GM23338 (cell line): ENCODE measurements at regions not wholly inside any gene's neighbourhood (a gene's known extent, or its start where the extent isn't known, plus 50 kb on each side); places are given as distances from the start of the nearest gene placed in this dataset.

ENCODE experiments used
- NANOG ChIP-seq: IDR thresholded peaks from 2 replicates; pipeline ENCODE4 v1.6.1; 2016; ENCODE audit warnings: antibody characterized with exemption, borderline replicate concordance
- POLR2AphosphoS5 ChIP-seq: IDR thresholded peaks from 2 replicates; pipeline ENCODE4 v1.6.1; 2016; ENCODE audit warnings: antibody characterized with exemption, low read depth
- STAT1 ChIP-seq: IDR thresholded peaks from one replicate; pipeline ENCODE4 v1.6.1; 2016; ENCODE audit warnings: antibody characterized with exemption; ENCODE audit not compliant: unreplicated experiment
- ZNF114 ChIP-seq: fragments of 250-450 bp; sonication (Bioruptor Pico); IDR thresholded peaks from 2 replicates; pipeline ENCODE4 v1.5.0; 2020; ENCODE audit warnings: mild to moderate bottlenecking, moderate library complexity
- ZNF331 ChIP-seq: fragments of 250-450 bp; sonication (Bioruptor Pico); IDR thresholded peaks from 2 replicates; pipeline ENCODE4 v1.5.0; 2020; ENCODE audit warnings: low read depth, mild to moderate bottlenecking, moderate library complexity
- TF ChIP-seq, protein P1 (sequence below): fragments of 250-450 bp; sonication (Bioruptor Pico); IDR thresholded peaks from 2 replicates; pipeline ENCODE4 v1.5.0; 2020; ENCODE audit warnings: mild to moderate bottlenecking, moderate library complexity
- TF ChIP-seq, protein P2 (sequence below): IDR thresholded peaks from one replicate; pipeline ENCODE4 v1.6.1; 2018; ENCODE audit warnings: antibody characterized with exemption; ENCODE audit not compliant: unreplicated experiment

DNA sequence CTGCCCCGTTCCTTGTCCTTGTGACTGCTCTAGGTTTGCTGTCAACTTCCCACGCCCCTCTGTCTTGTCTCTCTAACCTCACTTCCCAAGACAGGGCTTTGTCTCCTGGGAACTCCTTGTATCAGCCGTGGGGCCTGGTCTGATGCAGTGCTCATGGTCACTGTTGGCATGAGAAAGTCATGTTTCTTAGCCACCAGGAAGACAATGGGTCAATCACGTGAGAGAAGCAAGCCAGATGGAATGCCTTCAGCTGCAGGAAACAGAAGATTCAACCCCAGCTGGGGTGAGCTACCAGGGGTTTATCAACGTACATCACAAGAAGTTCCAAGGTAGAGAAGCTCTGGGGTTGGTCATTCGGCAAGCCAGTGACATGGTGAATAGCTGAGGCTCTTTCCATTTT, 116.6 kb downstream of the IRF8 start (continued):
- TF ChIP-seq, protein P1, sequence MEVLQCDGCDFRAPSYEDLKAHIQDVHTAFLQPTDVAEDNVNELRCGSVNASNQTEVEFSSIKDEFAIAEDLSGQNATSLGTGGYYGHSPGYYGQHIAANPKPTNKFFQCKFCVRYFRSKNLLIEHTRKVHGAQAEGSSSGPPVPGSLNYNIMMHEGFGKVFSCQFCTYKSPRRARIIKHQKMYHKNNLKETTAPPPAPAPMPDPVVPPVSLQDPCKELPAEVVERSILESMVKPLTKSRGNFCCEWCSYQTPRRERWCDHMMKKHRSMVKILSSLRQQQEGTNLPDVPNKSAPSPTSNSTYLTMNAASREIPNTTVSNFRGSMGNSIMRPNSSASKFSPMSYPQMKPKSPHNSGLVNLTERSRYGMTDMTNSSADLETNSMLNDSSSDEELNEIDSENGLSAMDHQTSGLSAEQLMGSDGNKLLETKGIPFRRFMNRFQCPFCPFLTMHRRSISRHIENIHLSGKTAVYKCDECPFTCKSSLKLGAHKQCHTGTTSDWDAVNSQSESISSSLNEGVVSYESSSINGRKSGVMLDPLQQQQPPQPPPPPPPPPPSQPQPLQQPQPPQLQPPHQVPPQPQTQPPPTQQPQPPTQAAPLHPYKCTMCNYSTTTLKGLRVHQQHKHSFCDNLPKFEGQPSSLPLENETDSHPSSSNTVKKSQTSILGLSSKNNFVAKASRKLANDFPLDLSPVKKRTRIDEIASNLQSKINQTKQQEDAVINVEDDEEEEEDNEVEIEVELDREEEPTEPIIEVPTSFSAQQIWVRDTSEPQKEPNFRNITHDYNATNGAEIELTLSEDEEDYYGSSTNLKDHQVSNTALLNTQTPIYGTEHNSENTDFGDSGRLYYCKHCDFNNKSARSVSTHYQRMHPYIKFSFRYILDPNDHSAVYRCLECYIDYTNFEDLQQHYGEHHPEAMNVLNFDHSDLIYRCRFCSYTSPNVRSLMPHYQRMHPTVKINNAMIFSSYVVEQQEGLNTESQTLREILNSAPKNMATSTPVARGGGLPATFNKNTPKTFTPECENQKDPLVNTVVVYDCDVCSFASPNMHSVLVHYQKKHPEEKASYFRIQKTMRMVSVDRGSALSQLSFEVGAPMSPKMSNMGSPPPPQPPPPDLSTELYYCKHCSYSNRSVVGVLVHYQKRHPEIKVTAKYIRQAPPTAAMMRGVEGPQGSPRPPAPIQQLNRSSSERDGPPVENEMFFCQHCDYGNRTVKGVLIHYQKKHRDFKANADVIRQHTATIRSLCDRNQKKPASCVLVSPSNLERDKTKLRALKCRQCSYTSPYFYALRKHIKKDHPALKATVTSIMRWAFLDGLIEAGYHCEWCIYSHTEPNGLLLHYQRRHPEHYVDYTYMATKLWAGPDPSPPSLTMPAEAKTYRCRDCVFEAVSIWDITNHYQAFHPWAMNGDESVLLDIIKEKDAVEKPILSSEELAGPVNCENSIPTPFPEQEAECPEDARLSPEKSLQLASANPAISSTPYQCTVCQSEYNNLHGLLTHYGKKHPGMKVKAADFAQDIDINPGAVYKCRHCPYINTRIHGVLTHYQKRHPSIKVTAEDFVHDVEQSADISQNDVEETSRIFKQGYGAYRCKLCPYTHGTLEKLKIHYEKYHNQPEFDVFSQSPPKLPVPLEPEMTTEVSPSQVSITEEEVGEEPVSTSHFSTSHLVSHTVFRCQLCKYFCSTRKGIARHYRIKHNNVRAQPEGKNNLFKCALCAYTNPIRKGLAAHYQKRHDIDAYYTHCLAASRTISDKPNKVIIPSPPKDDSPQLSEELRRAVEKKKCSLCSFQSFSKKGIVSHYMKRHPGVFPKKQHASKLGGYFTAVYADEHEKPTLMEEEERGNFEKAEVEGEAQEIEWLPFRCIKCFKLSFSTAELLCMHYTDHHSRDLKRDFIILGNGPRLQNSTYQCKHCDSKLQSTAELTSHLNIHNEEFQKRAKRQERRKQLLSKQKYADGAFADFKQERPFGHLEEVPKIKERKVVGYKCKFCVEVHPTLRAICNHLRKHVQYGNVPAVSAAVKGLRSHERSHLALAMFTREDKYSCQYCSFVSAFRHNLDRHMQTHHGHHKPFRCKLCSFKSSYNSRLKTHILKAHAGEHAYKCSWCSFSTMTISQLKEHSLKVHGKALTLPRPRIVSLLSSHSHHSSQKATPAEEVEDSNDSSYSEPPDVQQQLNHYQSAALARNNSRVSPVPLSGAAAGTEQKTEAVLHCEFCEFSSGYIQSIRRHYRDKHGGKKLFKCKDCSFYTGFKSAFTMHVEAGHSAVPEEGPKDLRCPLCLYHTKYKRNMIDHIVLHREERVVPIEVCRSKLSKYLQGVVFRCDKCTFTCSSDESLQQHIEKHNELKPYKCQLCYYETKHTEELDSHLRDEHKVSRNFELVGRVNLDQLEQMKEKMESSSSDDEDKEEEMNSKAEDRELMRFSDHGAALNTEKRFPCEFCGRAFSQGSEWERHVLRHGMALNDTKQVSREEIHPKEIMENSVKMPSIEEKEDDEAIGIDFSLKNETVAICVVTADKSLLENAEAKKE (CRISPR knock-in tag): no peak
- no peak for TF ChIP-seq POLR2AphosphoS5
- TF ChIP-seq, protein P2, sequence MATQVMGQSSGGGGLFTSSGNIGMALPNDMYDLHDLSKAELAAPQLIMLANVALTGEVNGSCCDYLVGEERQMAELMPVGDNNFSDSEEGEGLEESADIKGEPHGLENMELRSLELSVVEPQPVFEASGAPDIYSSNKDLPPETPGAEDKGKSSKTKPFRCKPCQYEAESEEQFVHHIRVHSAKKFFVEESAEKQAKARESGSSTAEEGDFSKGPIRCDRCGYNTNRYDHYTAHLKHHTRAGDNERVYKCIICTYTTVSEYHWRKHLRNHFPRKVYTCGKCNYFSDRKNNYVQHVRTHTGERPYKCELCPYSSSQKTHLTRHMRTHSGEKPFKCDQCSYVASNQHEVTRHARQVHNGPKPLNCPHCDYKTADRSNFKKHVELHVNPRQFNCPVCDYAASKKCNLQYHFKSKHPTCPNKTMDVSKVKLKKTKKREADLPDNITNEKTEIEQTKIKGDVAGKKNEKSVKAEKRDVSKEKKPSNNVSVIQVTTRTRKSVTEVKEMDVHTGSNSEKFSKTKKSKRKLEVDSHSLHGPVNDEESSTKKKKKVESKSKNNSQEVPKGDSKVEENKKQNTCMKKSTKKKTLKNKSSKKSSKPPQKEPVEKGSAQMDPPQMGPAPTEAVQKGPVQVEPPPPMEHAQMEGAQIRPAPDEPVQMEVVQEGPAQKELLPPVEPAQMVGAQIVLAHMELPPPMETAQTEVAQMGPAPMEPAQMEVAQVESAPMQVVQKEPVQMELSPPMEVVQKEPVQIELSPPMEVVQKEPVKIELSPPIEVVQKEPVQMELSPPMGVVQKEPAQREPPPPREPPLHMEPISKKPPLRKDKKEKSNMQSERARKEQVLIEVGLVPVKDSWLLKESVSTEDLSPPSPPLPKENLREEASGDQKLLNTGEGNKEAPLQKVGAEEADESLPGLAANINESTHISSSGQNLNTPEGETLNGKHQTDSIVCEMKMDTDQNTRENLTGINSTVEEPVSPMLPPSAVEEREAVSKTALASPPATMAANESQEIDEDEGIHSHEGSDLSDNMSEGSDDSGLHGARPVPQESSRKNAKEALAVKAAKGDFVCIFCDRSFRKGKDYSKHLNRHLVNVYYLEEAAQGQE: no peak
- TF ChIP-seq STAT1: no peak
- TF ChIP-seq ZNF114: no peak
- no peak for TF ChIP-seq ZNF331 (CRISPR knock-in tag)
- no peak for TF ChIP-seq NANOG
